ENCODE measurements at regions not wholly inside any gene's neighbourhood (a gene's known extent, or its start where the extent isn't known, plus 50 kb on each side); places are given as distances from the start of the nearest gene placed in this dataset.

DNA sequence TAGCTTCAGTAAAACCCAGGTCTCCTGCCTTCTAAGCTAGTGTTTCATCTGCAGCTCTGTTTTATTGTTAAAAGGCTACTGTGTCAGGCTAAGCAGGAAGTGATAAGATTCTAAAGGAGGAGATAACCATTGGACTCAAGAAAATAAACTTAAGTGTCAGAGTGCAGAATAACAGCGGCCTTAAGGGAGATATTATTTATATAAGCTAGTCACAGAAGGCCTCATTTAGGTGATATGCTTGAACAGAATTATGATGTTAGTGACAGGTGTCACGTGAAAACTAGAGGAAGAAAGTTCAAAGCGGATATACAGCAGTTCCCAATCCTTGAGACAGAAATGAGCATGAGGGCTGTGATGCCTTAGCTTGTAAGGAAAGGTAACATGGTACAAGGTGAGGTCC, 373.4 kb downstream of the FOXG1 start:
- no peak for DNase-seq

- DNase-seq, result no peak
These were observed 378.0 kb downstream of the FOXG1 start for GRCh38 chr14:29144621-29145020.

DNA sequence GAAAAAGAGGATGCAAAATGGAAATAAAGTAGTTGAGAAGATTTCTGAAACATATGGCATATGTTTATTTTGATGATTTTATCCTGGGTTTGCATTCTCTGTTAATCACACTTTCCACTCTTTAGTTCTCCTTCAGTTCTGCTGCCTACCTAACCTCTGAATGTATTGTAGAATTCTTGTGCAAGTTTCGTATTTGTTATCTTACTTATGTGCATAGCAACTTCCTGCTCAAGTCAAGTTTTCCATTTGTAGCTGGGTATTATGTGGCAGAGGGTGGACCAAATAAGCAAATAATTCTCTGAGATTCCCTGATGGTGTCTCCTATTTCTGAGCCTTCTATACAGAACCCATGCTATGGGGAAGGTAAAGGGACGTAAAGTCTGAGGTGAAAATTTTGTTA, 381.6 kb downstream of the FOXG1 start:
- DNase-seq, result no peak

GRCh38 chr14:29149798-29150197, 383.2 kb downstream of the FOXG1 start:
- DNase-seq, result no peak

DNA sequence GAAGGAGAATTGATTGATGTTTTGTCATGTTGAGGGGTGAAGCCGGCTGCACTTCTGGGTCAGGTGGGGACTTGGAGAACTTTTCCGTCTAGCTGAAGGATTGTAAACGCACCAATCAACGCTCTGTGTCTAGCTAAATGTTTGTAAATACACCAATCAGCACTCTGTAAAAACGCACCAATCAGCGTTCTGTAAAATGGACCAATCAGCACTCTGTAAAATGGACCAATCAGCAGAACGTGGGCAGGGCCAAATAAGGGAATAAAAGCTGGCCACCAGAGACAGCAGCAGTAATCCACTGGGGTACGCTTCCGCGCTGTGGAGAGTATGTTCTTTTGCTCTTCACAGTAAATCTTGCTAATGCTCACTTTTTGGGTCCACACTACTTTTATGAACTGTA, 384.1 kb downstream of the FOXG1 start:
- no peak for DNase-seq

DNA sequence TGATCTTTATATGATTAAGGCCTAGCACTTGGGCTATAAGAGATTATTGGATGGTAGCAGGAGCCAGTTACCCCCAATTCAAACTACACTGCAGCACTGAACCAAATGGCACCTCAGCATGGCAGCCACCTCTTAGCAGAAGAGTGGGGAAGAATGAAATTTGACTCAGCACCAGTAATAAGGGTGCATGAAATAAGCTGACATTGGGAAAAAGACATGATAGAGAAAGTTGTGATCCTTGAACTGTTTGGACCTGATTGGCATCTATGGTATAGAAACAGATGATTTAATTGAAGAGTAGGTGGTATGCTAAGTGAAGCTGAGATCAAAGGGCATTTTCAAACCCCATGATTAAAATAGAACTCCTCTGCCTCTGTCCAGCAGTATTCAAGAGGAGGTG, 389.5 kb downstream of the FOXG1 start:
- DNase-seq, result no peak

DNA sequence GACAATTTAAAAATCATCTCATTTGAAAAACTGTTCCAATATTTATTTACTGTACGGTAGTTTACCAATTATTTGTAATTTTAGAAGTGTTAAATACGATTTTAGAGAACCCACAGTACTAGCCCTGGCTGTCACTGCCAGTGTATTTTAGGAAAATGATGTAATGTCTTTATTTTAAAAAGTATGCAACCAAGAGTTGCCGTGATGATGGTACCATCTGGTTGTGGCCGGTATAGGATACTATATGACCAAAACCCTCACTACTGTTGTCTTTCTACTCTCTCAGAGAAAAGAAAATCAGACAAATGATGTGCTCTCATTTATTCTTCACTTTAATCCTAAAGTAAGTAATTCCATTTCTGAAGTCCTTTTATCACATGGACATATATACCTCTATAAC, 395.0 kb downstream of the FOXG1 start:
- no peak for DNase-seq

DNA sequence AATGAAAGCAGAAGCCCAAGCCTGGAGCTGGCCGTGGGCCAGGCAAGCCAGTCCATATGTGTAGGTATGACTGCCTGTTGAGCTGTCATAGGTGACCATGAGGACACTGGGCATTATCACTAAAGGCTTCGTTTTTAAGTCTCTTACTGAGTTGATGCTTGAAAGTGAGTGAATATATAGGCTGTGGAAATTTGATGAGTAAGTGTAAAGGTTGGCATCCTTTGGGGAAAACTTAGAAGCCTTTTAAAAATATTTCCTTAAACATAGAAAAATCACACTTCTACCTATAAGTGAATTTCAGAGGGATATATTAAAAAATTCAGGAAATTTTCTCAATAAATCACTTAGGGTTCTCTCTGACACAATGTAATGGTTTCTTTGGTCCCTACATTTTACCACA, 396.5 kb downstream of the FOXG1 start:
- no peak for DNase-seq

- no peak for DNase-seq
These were observed 398.8 kb downstream of the FOXG1 start for GRCh38 chr14:29165431-29165830.

GRCh38 chr14:29166507-29166906, 399.9 kb downstream of the FOXG1 start:
- no peak for DNase-seq

DNA sequence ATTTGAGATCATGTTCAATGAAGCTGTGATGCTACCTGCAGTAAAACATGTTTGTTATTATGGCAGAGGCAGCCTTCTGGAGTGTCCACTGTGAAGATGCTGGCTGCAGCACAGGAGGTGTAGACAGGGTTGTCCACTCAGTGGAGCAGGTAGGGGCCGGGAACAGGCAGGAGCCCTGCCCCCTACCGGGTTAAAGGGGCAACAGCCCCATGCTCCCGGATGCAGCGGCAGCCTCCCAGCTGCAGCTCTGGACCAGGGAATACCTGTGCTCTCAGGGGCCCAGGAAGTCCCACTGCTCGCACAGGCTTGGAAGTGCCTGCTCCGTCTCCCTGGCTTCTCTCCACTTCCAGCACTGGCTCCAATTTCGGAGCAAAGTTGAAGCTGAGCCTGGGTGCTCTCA, 401.6 kb downstream of the FOXG1 start:
- no peak for DNase-seq

GRCh38 chr14:29169408-29169807, 402.8 kb downstream of the FOXG1 start:
- no peak for DNase-seq

GRCh38 chr14:29175706-29176105, 409.1 kb downstream of the FOXG1 start:
- no peak for DNase-seq

DNA sequence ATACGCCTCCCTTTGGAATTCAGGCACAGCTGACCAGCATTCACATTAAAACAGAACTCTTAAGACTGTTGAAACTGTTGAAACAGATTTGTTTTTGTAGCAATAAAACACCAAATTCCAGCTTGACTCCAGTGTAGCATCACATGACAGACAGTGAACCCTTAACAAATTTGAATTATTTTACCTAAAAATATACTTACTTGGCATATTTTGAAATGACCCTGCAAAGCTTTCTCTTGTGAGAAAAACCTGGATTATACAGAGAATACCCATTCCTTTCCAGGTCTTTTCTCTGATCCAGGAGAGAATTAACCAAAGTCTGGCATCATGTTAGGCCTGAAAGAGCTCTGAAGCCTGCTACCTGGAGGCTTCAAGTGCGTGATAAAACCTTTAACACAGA, 410.3 kb downstream of the FOXG1 start:
- DNase-seq, result no peak

DNA sequence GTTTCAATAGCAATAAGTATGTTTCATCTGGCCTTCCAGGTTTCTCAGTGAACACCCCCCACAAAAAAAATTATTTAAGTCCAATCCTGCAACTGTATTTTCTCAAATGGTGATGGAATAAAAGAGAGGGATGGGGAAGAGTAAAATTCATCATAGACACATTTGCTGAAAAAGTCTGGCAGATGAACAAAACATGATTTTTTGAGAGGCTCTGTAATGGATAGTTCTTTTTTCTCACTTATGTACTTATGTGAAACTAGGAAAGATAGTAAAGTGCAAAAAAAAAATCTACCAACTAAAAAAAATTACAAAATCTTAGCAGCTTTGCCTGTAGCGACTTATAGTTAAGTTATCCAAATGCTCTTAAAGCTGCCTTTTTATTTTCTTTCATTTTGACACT, 412.4 kb downstream of the FOXG1 start:
- DNase-seq, result no peak

- DNase-seq, result no peak
These were observed 424.5 kb downstream of the FOXG1 start for GRCh38 chr14:29191092-29191491.

GRCh38 chr14:29197557-29197956, 431.0 kb downstream of the FOXG1 start:
- no peak for DNase-seq

DNA sequence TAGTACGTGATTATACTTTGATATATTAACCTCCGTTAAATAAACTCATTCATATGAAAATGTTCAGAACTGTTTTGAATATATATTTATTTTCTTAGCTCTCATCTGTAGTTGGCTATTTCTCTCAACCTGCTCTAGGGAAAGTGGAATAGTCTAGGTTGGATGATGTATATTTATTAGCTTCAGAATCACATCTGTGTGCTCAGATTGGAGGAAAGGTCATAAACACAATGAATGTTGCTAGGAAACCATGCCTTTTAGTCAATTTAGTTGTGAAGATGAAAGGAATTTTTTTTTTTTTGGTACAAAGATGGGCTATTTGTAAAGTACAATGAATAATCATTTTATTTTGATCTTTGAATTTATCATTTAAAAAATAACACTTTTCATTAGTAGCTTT, 439.1 kb downstream of the FOXG1 start:
- DNase-seq, result no peak

DNA sequence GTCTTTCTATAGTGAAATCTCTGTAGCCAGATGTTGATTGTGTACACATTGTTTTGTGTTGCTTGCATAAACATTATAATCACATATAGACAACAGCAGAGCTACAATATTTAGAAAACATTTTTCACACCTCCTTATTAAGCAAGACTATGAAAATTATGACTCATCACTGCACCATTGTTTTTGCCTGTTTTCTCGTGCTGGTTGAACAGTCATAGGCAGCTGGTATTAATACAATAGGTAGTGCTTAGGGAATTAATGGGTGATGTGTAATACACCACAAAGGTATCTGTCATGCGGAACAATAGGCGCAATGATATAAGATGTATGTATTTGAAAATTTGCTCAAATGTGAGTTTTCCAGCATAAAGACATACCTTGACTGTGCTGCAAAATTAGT, 449.3 kb downstream of the FOXG1 start:
- peak; percentile 69 for DNase-seq

GRCh38 chr14:29216268-29217232, 450.0 kb downstream of the FOXG1 start:
- DNase-seq, result peak; percentile 92

GRCh38 chr14:29217813-29218450, 451.3 kb downstream of the FOXG1 start:
- no peak for DNase-seq

GRCh38 chr14:29220072-29220471, 453.5 kb downstream of the FOXG1 start:
- DNase-seq, result peak; percentile 99

- peak; percentile 95 for DNase-seq
These were observed 454.0 kb downstream of the FOXG1 start for GRCh38 chr14:29220566-29220965.

- no peak for DNase-seq
These were observed 455.4 kb downstream of the FOXG1 start for GRCh38 chr14:29222006-29222405.

All from NCI-H2171 (cell line).